ENCODE measurements at regions not wholly inside any gene's neighbourhood (a gene's known extent, or its start where the extent isn't known, plus 50 kb on each side); places are given as distances from the start of the nearest gene placed in this dataset.

- TF ChIP-seq, protein P1, sequence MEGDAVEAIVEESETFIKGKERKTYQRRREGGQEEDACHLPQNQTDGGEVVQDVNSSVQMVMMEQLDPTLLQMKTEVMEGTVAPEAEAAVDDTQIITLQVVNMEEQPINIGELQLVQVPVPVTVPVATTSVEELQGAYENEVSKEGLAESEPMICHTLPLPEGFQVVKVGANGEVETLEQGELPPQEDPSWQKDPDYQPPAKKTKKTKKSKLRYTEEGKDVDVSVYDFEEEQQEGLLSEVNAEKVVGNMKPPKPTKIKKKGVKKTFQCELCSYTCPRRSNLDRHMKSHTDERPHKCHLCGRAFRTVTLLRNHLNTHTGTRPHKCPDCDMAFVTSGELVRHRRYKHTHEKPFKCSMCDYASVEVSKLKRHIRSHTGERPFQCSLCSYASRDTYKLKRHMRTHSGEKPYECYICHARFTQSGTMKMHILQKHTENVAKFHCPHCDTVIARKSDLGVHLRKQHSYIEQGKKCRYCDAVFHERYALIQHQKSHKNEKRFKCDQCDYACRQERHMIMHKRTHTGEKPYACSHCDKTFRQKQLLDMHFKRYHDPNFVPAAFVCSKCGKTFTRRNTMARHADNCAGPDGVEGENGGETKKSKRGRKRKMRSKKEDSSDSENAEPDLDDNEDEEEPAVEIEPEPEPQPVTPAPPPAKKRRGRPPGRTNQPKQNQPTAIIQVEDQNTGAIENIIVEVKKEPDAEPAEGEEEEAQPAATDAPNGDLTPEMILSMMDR (IDR thresholded peaks at IDR 0.05), result no peak
- no peak for TF ChIP-seq POLR2A (IDR thresholded peaks at IDR 0.05)
These were observed 211.1 kb upstream of the TLE4 start for GRCh38 chr9:79360387-79361347.

All from uterus (tissue), 2 donors.